HL-60 (cell line): ENCODE measurements at regions not wholly inside any gene's neighbourhood (a gene's known extent, or its start where the extent isn't known, plus 50 kb on each side); places are given as distances from the start of the nearest gene placed in this dataset.

Experiments used
- DNase-seq, 2 experiments: peaks; one replicate each; pipeline ENCODE4 v3.0.0-alpha.2; 2010 to 2020; ENCODE audit warnings: low read depth in 1 of 2, low spot score in 1 of 2
- H3K27ac ChIP-seq: fragments of 250-450 bp; sonication (Bioruptor Pico); replicated peaks from 2 replicates; pipeline ENCODE4 v1.5.1; 2020; ENCODE audit warnings: mild to moderate bottlenecking, moderate library complexity
- H3K27me3 ChIP-seq: fragments of 250-450 bp; sonication (Bioruptor Pico); 2 replicates; pipeline ENCODE4 v1.5.1; 2021; ENCODE audit warnings: mild to moderate bottlenecking, moderate library complexity; ENCODE audit not compliant: insufficient read depth, poor library complexity, severe bottlenecking
- H3K4me3 ChIP-seq: replicated peaks from 2 replicates; pipeline ENCODE4 v1.5.1; 2011; ENCODE audit warnings: mild to moderate bottlenecking, control low read depth, low read length; ENCODE audit not compliant: insufficient read depth
- GABPA ChIP-seq: IDR thresholded peaks from 2 replicates; pipeline ENCODE4 v1.6.1; 2012; ENCODE audit warnings: low read depth
- POLR2AphosphoS5 ChIP-seq: IDR thresholded peaks from 2 replicates; pipeline ENCODE4 v1.6.1; 2012; ENCODE audit warnings: low read depth
- SPI1 ChIP-seq: IDR thresholded peaks from 2 replicates; pipeline ENCODE4 v1.6.1; 2012; ENCODE audit warnings: low read depth, mild to moderate bottlenecking, borderline replicate concordance
- TF ChIP-seq, protein P1 (sequence below): IDR thresholded peaks from one replicate; pipeline ENCODE4 v1.5.1; 2011; ENCODE audit warnings: low read length, control low read depth, inconsistent platforms; ENCODE audit not compliant: insufficient read depth
- TF ChIP-seq, protein P2 (sequence below): IDR thresholded peaks from 2 replicates; pipeline ENCODE4 v1.6.1; 2012; ENCODE audit warnings: low read depth; ENCODE audit not compliant: insufficient replicate concordance

DNA sequence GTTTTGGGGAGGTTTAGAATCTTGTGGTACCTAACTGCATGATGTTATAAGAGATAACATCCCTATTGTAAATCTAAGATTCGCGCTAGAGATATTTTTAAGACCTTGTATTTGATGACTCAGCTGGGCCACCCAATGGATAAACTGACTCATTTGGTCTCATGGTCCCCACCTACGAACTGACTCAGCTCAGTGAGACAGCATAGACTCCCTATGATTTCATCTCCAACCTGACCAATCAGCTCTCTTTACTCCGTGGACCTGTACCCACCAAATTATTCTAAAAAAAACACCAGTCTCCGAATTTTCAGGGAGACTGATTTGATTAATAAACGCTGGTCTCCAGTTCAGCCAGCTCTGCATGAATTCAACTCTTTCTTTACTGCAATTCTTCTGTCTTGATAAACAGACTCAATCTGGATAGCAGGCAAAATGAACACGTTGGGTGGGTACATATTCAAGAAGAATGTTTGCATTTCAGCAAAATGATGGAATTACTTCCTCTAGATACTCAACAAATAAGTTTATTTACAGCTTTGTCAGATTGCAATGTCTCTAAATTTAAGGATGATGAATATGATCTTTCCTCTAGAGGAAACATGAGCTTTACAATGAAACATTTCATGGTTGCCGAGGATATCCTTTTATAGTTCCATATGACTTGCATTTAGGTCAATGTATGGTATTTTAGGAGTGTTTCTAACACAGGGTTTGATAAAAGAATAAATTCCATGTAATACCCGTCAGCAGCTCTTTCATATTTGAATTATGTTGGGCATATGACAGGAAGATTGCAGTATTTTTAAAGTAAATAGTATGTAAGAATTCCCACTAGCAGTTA, 516.6 kb upstream of the RGS18 start:
- DNase-seq: no peak
- H3K27me3 ChIP-seq: no peaks in the 10 kb centered on the region
- no peak overlapping the region for H3K27ac ChIP-seq
- no peak overlapping the region for H3K4me3 ChIP-seq
- TF ChIP-seq SPI1 (no peak), POLR2AphosphoS5 (no peak)
- TF ChIP-seq, protein P1, sequence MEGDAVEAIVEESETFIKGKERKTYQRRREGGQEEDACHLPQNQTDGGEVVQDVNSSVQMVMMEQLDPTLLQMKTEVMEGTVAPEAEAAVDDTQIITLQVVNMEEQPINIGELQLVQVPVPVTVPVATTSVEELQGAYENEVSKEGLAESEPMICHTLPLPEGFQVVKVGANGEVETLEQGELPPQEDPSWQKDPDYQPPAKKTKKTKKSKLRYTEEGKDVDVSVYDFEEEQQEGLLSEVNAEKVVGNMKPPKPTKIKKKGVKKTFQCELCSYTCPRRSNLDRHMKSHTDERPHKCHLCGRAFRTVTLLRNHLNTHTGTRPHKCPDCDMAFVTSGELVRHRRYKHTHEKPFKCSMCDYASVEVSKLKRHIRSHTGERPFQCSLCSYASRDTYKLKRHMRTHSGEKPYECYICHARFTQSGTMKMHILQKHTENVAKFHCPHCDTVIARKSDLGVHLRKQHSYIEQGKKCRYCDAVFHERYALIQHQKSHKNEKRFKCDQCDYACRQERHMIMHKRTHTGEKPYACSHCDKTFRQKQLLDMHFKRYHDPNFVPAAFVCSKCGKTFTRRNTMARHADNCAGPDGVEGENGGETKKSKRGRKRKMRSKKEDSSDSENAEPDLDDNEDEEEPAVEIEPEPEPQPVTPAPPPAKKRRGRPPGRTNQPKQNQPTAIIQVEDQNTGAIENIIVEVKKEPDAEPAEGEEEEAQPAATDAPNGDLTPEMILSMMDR: no peak

DNA sequence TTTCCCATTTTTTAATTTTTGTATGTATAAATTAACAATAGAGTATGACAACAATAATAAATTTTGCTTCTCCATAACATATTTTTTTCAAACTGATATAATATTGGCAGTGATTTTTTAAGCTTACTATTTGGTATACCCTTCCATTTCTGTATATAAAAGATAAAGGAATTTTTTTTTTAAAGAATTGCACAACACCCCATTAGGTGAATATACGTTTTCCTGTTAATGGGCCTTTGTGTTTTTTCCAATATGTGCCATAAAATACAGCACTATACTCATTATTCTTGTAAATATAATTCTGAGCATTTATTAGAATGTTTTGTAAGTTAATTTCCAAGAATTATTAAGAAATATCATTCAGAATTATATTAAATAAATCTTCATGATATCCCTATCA, 515.2 kb upstream of the RGS18 start:
- no peak overlapping the region for H3K27ac ChIP-seq
- no peaks in the 10 kb centered on the region for H3K27me3 ChIP-seq
- TF ChIP-seq SPI1: no peak
- TF ChIP-seq GABPA: no peak
- TF ChIP-seq, protein P1: no peak
- TF ChIP-seq, protein P2, sequence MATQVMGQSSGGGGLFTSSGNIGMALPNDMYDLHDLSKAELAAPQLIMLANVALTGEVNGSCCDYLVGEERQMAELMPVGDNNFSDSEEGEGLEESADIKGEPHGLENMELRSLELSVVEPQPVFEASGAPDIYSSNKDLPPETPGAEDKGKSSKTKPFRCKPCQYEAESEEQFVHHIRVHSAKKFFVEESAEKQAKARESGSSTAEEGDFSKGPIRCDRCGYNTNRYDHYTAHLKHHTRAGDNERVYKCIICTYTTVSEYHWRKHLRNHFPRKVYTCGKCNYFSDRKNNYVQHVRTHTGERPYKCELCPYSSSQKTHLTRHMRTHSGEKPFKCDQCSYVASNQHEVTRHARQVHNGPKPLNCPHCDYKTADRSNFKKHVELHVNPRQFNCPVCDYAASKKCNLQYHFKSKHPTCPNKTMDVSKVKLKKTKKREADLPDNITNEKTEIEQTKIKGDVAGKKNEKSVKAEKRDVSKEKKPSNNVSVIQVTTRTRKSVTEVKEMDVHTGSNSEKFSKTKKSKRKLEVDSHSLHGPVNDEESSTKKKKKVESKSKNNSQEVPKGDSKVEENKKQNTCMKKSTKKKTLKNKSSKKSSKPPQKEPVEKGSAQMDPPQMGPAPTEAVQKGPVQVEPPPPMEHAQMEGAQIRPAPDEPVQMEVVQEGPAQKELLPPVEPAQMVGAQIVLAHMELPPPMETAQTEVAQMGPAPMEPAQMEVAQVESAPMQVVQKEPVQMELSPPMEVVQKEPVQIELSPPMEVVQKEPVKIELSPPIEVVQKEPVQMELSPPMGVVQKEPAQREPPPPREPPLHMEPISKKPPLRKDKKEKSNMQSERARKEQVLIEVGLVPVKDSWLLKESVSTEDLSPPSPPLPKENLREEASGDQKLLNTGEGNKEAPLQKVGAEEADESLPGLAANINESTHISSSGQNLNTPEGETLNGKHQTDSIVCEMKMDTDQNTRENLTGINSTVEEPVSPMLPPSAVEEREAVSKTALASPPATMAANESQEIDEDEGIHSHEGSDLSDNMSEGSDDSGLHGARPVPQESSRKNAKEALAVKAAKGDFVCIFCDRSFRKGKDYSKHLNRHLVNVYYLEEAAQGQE: no peak
- TF ChIP-seq POLR2AphosphoS5: no peak
- DNase-seq: no peak
- H3K4me3 ChIP-seq: no peak overlapping the region

DNA sequence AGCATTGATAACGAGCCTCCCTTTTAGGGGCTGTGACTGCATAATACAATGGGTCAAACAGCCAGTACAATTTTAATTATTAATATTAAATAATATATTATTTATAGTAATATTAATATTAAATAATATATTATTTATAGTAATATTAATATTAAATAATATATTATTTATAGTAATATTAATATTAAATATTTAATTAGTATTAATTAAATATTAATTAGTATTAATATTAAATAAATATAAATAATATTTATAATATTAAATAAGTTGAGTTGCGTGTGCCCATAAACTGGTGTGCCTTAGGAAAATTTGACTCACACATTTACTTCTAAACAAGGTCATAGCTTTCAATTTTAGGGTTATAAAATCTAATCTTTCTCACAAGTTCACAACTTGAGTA, 509.3 kb upstream of the RGS18 start:
- DNase-seq: no peak
- no peak overlapping the region for H3K27ac ChIP-seq
- TF ChIP-seq SPI1: no peak
- TF ChIP-seq, protein P1: no peak
- TF ChIP-seq POLR2AphosphoS5: no peak
- no peak for TF ChIP-seq GABPA
- TF ChIP-seq, protein P2: no peak
- no peak overlapping the region for H3K4me3 ChIP-seq
- H3K27me3 ChIP-seq: no peaks in the 10 kb centered on the region

DNA sequence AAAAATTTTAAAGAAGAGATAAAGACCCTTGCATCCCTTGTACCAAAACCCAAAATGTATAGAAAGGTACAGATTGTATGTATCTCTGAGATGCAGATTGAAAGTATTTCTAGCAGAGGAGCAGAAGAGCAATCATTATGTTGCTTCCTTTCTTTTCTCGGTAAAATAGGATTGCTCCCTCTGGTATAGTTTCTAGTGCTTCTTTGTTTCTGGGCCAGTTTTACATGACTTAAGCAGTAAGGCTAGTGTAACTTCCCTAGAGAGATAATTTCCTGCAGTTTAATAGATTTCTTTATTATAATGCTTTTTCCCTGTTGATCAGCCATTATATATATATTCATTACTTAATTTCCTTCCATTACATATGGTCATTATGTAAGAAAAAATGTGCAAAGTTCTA, 496.2 kb upstream of the RGS18 start:
- no peak overlapping the region for H3K4me3 ChIP-seq
- TF ChIP-seq, protein P2: no peak
- TF ChIP-seq SPI1 (no peak), POLR2AphosphoS5 (no peak), GABPA (no peak)
- TF ChIP-seq, protein P1: no peak
- H3K27me3 ChIP-seq: no peaks in the 10 kb centered on the region
- no peak for DNase-seq
- no peak overlapping the region for H3K27ac ChIP-seq
